ENCODE measurements at regions not wholly inside any gene's neighbourhood (a gene's known extent, or its start where the extent isn't known, plus 50 kb on each side); places are given as distances from the start of the nearest gene placed in this dataset.

- no peak for TF ChIP-seq ZNF462 (CRISPR knock-in tag; IDR thresholded peaks at IDR 0.05)
- TF ChIP-seq ETS1 (IDR thresholded peaks at IDR 0.05), result no peak
- no peak for TF ChIP-seq EZH2 (IDR thresholded peaks at IDR 0.05; ENCODE audit: low read depth, unreplicated experiment)
These were observed 313.5 kb downstream of the RPRM start (continued) for GRCh38 chr2:153165021-153165420.

GRCh38 chr2:153163055-153163454 lies 315.5 kb downstream of the RPRM start:
- H4K20me1 ChIP-seq (replicated peaks; ENCODE audit: insufficient read depth), result no peaks in the 10 kb centered on the region
- Mint-ChIP-seq H3K27me3 (ENCODE audit: insufficient read depth, low read depth, poor library complexity) (no peaks in the 10 kb centered on the region), H3K9me3 (no peaks in the 10 kb centered on the region), H3K36me3 (ENCODE audit: low read depth) (no peaks in the 10 kb centered on the region), H3K4me3 (no peak overlapping the region), H3K27ac (no peak overlapping the region), H3K4me1 (no peaks in the 10 kb centered on the region)
- H3K36me3 ChIP-seq (ENCODE audit: insufficient read depth), result no peaks in the 10 kb centered on the region
- H2AFZ ChIP-seq, result no peak overlapping the region
- ATAC-seq, result peak; percentile 87
- no peaks in the 10 kb centered on the region for H3F3A ChIP-seq (replicated peaks; ENCODE audit: low read depth)
- no peak overlapping the region for H3K4me2 ChIP-seq
- peak; percentile 89 for DNase-seq (ENCODE audit: low spot score)
- TF ChIP-seq CTCF (conservative IDR thresholded peaks at IDR 0.05; ENCODE audit: low read depth in 2 of 2), result peak; percentile 84 to 85
- TF ChIP-seq EZH2 (IDR thresholded peaks at IDR 0.05; ENCODE audit: low read depth, unreplicated experiment), result no peak
- H3K9me2 ChIP-seq (ENCODE audit: insufficient read depth), result no peaks in the 10 kb centered on the region
- H3K27me3 ChIP-seq (ENCODE audit: insufficient read depth), result no peaks in the 10 kb centered on the region
- H3K27ac ChIP-seq (ENCODE audit: low read depth), result no peak overlapping the region
- H3K79me2 ChIP-seq (replicated peaks; ENCODE audit: insufficient read depth), result no peaks in the 10 kb centered on the region
- no peaks in the 10 kb centered on the region for H3K4me1 ChIP-seq (ENCODE audit: insufficient read depth)
- no peak overlapping the region for H3K4me3 ChIP-seq

Data from GM23338 (cell line).